ENCODE measurements at regions not wholly inside any gene's neighbourhood (a gene's known extent, or its start where the extent isn't known, plus 50 kb on each side); places are given as distances from the start of the nearest gene placed in this dataset.

- no peak for TF ChIP-seq CTCF (conservative IDR thresholded peaks at IDR 0.05; ENCODE audit: low read depth, low read length)
- TF ChIP-seq EZH2 (IDR thresholded peaks at IDR 0.05; ENCODE audit: borderline replicate concordance, low read depth, low read length, poor library complexity, severe bottlenecking): no peak
These were observed 62.5 kb upstream of the CAPZB start for GRCh38 chr1:19547814-19548213.
